Natural killer cell (primary cell): ENCODE measurements at regions not wholly inside any gene's neighbourhood (a gene's known extent, or its start where the extent isn't known, plus 50 kb on each side); places are given as distances from the start of the nearest gene placed in this dataset.

Experiments
- ATAC-seq, 3 donors: fragments of 150-1000 bp in 2 of 3; fragments of 200-7000 bp in 1 of 3; cut with Tn5 transposase; 1 replicate in 1 of 3; 2 replicates in 2 of 3; pipeline ENCODE4 v1.10.0; 2021; ENCODE audit warnings: mild to moderate bottlenecking in 2 of 3, moderate library complexity in 2 of 3
- DNase-seq, 2 donors: peaks; one replicate each; pipeline versions ENCODE4 v3.0.0 to v3.0.0-alpha.2; 2013 to 2021; ENCODE audit warnings: mixed read lengths in 1 of 2
- H3K27ac ChIP-seq: one replicate; pipeline ENCODE4 v1.5.1; 2013; ENCODE audit warnings: mild to moderate bottlenecking, low read length
- H3K27me3 ChIP-seq: one replicate; pipeline ENCODE4 v1.6.1; 2013; ENCODE audit warnings: low read length; ENCODE audit not compliant: control insufficient read depth, insufficient read depth
- H3K36me3 ChIP-seq: one replicate; pipeline ENCODE4 v1.6.1; 2013; ENCODE audit warnings: low read length; ENCODE audit not compliant: control insufficient read depth, insufficient read depth
- H3K4me1 ChIP-seq: one replicate; pipeline ENCODE4 v1.6.1; 2013; ENCODE audit warnings: low read length; ENCODE audit not compliant: control insufficient read depth, insufficient read depth
- H3K4me3 ChIP-seq: one replicate; pipeline ENCODE4 v1.5.1; 2013; ENCODE audit warnings: low read length
- H3K9me3 ChIP-seq: one replicate; pipeline ENCODE4 v1.6.1; 2013; ENCODE audit warnings: low read length; ENCODE audit not compliant: control insufficient read depth, insufficient read depth
- H3K27ac Mint-ChIP-seq, 2 donors: one replicate each; pipeline ENCODE4 v1.8.0; 2022; ENCODE audit warnings: mild to moderate bottlenecking in 2 of 2, mixed read lengths in 2 of 2, moderate library complexity in 1 of 2
- H3K27me3 Mint-ChIP-seq, 2 donors: one replicate each; pipeline ENCODE4 v1.8.0; 2022; ENCODE audit warnings: low read depth in 2 of 2, mixed read lengths in 2 of 2
- H3K36me3 Mint-ChIP-seq: one replicate; pipeline ENCODE4 v1.8.0; 2022; ENCODE audit warnings: mixed read lengths
- H3K4me1 Mint-ChIP-seq, 2 donors: one replicate each; pipeline ENCODE4 v1.8.0; 2022; ENCODE audit warnings: mixed read lengths in 2 of 2
- H3K4me3 Mint-ChIP-seq: one replicate; pipeline ENCODE4 v1.8.0; 2022; ENCODE audit warnings: mild to moderate bottlenecking, moderate library complexity, mixed read lengths
- H3K9me3 Mint-ChIP-seq, 2 donors: one replicate each; pipeline ENCODE4 v1.8.0; 2022; ENCODE audit warnings: mixed read lengths in 2 of 2
- CTCF ChIP-seq: fragments of 200-600 bp; IDR thresholded peaks from one replicate; pipeline ENCODE4 v1.8.0; 2022; ENCODE audit warnings: antibody characterized with exemption
- WGBS: methylation state at CpG from one replicate; pipeline ENCODE4 v1.1.7; 2013; ENCODE audit warnings: missing lambda C conversion rate; ENCODE audit not compliant: insufficient coverage; 5-methylcytosine and 5-hydroxymethylcytosine counted together
- intact Hi-C: fragments of 100-400 bp; cut with micrococcal nuclease; formaldehyde crosslinking; loops from one replicate; pipeline ENCODE4 v1.14.2; 2022

GRCh38 chr12:69056743-69057515 is 124.0 kb upstream of the CPM start:
- no peaks in the 10 kb centered on the region for H3K9me3 ChIP-seq
- H3K4me1 ChIP-seq, result no peaks in the 10 kb centered on the region
- TF ChIP-seq CTCF, result no peak
- Mint-ChIP-seq H3K27me3 (peaks cover 6 to 28% of the 10 kb centered on the region in 2 donors), H3K9me3 (no peaks in the 10 kb centered on the region), H3K4me1 (no peaks in the 10 kb centered on the region), H3K27ac (no peak overlapping the region), H3K4me3 (no peak overlapping the region), H3K36me3 (no peaks in the 10 kb centered on the region)
- no peak overlapping the region for H3K27ac ChIP-seq
- no peak for ATAC-seq
- intact Hi-C loops, result no loop called here
- H3K36me3 ChIP-seq, result no peaks in the 10 kb centered on the region
- 53% methylated on average over 1 of the region's 2 CpGs for WGBS
- DNase-seq, result no peak
- H3K27me3 ChIP-seq, result no peaks in the 10 kb centered on the region
- no peak overlapping the region for H3K4me3 ChIP-seq

- no peak for ATAC-seq
- intact Hi-C loops, result no loop called here
- WGBS, result 90% methylated on average over 3 of the region's 3 CpGs
- no peaks in the 10 kb centered on the region for H3K9me3 Mint-ChIP-seq
- DNase-seq, result no peak
- Histone ChIP-seq H3K36me3 (no peaks in the 10 kb centered on the region), H3K4me3 (no peak overlapping the region), H3K4me1 (no peaks in the 10 kb centered on the region), H3K27ac (no peak overlapping the region), H3K27me3 (no peaks in the 10 kb centered on the region), H3K9me3 (no peaks in the 10 kb centered on the region)
- H3K4me3 Mint-ChIP-seq, result no peak overlapping the region
- TF ChIP-seq CTCF, result no peak
- H3K27ac Mint-ChIP-seq, result no peak overlapping the region
- H3K36me3 Mint-ChIP-seq, result no peaks in the 10 kb centered on the region
- peaks cover 3 to 20% of the 10 kb centered on the region in 2 donors for H3K27me3 Mint-ChIP-seq
- no peaks in the 10 kb centered on the region for H3K4me1 Mint-ChIP-seq
Observed at GRCh38 chr12:69057742-69058141, 124.8 kb upstream of the CPM start.

GRCh38 chr12:69059465-69060457 is 126.8 kb upstream of the CPM start:
- Mint-ChIP-seq H3K9me3 (no peaks in the 10 kb centered on the region), H3K36me3 (no peaks in the 10 kb centered on the region), H3K27me3 (peaks cover 0 to 12% of the 10 kb centered on the region in 2 donors), H3K4me1 (no peaks in the 10 kb centered on the region), H3K27ac (no peak overlapping the region), H3K4me3 (no peak overlapping the region)
- intact Hi-C loops, result no loop called here
- Histone ChIP-seq H3K27me3 (no peaks in the 10 kb centered on the region), H3K9me3 (no peaks in the 10 kb centered on the region), H3K4me3 (no peak overlapping the region), H3K27ac (no peak overlapping the region), H3K36me3 (no peaks in the 10 kb centered on the region), H3K4me1 (no peaks in the 10 kb centered on the region)
- no peak for TF ChIP-seq CTCF
- DNase-seq (no peak), ATAC-seq (no peak)
- WGBS, result 92% methylated on average over 7 of the region's 8 CpGs
